GM12891 (cell line): ENCODE measurements at regions not wholly inside any gene's neighbourhood (a gene's known extent, or its start where the extent isn't known, plus 50 kb on each side); places are given as distances from the start of the nearest gene placed in this dataset.

ENCODE experiments used
- PAX5 ChIP-seq: IDR thresholded peaks from 2 replicates; pipeline ENCODE4 v1.6.1; 2011; ENCODE audit warnings: low read length, moderate library complexity, mild to moderate bottlenecking; ENCODE audit not compliant: insufficient read depth, severe bottlenecking
- TAF1 ChIP-seq: IDR thresholded peaks from 2 replicates; pipeline ENCODE4 v1.6.1; 2011; ENCODE audit warnings: low read depth, low read length, control low read depth

- TF ChIP-seq TAF1: no peak
- TF ChIP-seq PAX5: no peak
Measured at GRCh38 chr13:89627996-89628395, 1719.5 kb upstream of the MIR17HG start.
